ENCODE measurements at regions not wholly inside any gene's neighbourhood (a gene's known extent, or its start where the extent isn't known, plus 50 kb on each side); places are given as distances from the start of the nearest gene placed in this dataset.

GRCh38 chr9:115712981-115713380 lies 440.6 kb upstream of the PAPPA start:
- TF ChIP-seq CTCF (IDR thresholded peaks at IDR 0.05) (no peak), REST (IDR thresholded peaks at IDR 0.05; ENCODE audit: insufficient read depth in 1 of 2, low read depth in 2 of 2, low read length in 1 of 2) (no peak), POLR2AphosphoS5 (IDR thresholded peaks at IDR 0.05; ENCODE audit: low read depth, low read length) (no peak), SIN3A (IDR thresholded peaks at IDR 0.05; ENCODE audit: borderline replicate concordance, insufficient read depth, low read depth, low read length) (no peak)
